Endothelial cell of umbilical vein (primary cell): ENCODE measurements at regions not wholly inside any gene's neighbourhood (a gene's known extent, or its start where the extent isn't known, plus 50 kb on each side); places are given as distances from the start of the nearest gene placed in this dataset.

Experiments
- BruUV-seq: library from RNA; stranded (reverse); fragments of 400-500 nt; replicated peaks from 2 replicates; lab custom pipeline; 2021; lab: Mats Ljungman, UMichigan
- CTCF ChIA-PET: fragments of 300-600, 350-600 bp; sonication (Branson Sonifier 250); formaldehyde crosslinking; loops from one replicate; lab custom pipeline; 2021; ENCODE audit warnings: antibody characterized with exemption, inconsistent platforms; lab: Charles Lee
- POLR2A ChIA-PET: fragments of 300-600, 350-600 bp; sonication (Branson Sonifier 250); formaldehyde crosslinking; loops from one replicate; lab custom pipeline; 2021; ENCODE audit warnings: antibody characterized with exemption, inconsistent platforms; lab: Charles Lee
- DNase-seq: peaks from one replicate; pipeline ENCODE4 v3.0.0-alpha.2; 2011; ENCODE audit warnings: low read depth, low spot score
- FAIRE-seq: peaks from 2 replicates; lab custom pipeline; 2011; peaks lifted over from hg19 to GRCh38; lab: Jason Lieb, UNC
- H2AFZ ChIP-seq: 2 replicates; pipeline ENCODE4 v1.6.0; 2012; ENCODE audit warnings: low read depth, low read length, control low read depth, inconsistent platforms
- H3K27ac ChIP-seq: 2 replicates; pipeline ENCODE4 v1.5.1; 2011; ENCODE audit warnings: low read depth, mild to moderate bottlenecking, control low read depth, low read length, moderate library complexity; ENCODE audit not compliant: insufficient read depth
- H3K27me3 ChIP-seq, 2 experiments: 2 replicates each; pipeline versions ENCODE4 v1.6.0 to v1.6.1; 2011; ENCODE audit warnings: low read length in 2 of 2, mixed read lengths in 1 of 2; ENCODE audit not compliant: control insufficient read depth in 2 of 2, insufficient read depth in 2 of 2
- H3K36me3 ChIP-seq, 2 experiments: 2 replicates in 1 of 2; 3 replicates in 1 of 2; pipeline ENCODE4 v1.5.1; 2011; ENCODE audit warnings: low read length in 2 of 2, mild to moderate bottlenecking in 1 of 2, moderate library complexity in 1 of 2; ENCODE audit not compliant: control insufficient read depth in 2 of 2, insufficient read depth in 2 of 2; ENCODE audit errors: extremely low read depth in 1 of 2
- H3K4me1 ChIP-seq: 3 replicates; pipeline ENCODE4 v1.5.1; 2011; ENCODE audit warnings: mild to moderate bottlenecking, low read length; ENCODE audit not compliant: control insufficient read depth, insufficient read depth; ENCODE audit errors: extremely low read depth
- H3K4me2 ChIP-seq: 2 replicates; pipeline ENCODE4 v1.6.1; 2011; ENCODE audit warnings: low read length, control low read depth, mixed read lengths; ENCODE audit not compliant: insufficient read depth
- H3K4me3 ChIP-seq, 3 experiments: fragments of 200-600 bp in 1 of 3; sonication (generic), shearing (Covaris generic) in 1 of 3; replicated peaks in 1 of 3; 2 replicates each; pipeline ENCODE4 v1.5.1; 2011 to 2016; ENCODE audit warnings: control low read depth in 3 of 3, low read length in 3 of 3, mild to moderate bottlenecking in 2 of 3, inconsistent platforms in 1 of 3, low read depth in 1 of 3, moderate library complexity in 1 of 3; ENCODE audit not compliant: insufficient read depth in 1 of 3
- H3K79me2 ChIP-seq: 2 replicates; pipeline ENCODE4 v1.6.0; 2012; ENCODE audit warnings: low read length, inconsistent platforms; ENCODE audit not compliant: control insufficient read depth, insufficient read depth
- H3K9ac ChIP-seq: replicated peaks from 2 replicates; pipeline ENCODE3; 2011; ENCODE audit warnings: low read length, control low read depth; ENCODE audit not compliant: insufficient read depth; ENCODE audit errors: extremely low read depth
- H3K9me1 ChIP-seq: replicated peaks from 3 replicates; pipeline ENCODE4 v1.6.0; 2011; ENCODE audit warnings: mild to moderate bottlenecking, low read length; ENCODE audit not compliant: control insufficient read depth, insufficient read depth; ENCODE audit errors: extremely low read depth
- H3K9me3 ChIP-seq: replicated peaks from 2 replicates; pipeline ENCODE4 v1.5.1; 2012; ENCODE audit warnings: low read length, inconsistent platforms; ENCODE audit not compliant: control insufficient read depth, insufficient read depth
- H4K20me1 ChIP-seq: replicated peaks from 2 replicates; pipeline ENCODE3; 2011; ENCODE audit warnings: mild to moderate bottlenecking, low read length; ENCODE audit not compliant: control insufficient read depth, insufficient read depth; ENCODE audit errors: extremely low read depth
- CTCF ChIP-seq, 2 donors: IDR thresholded peaks; 1 replicate in 1 of 2; 2 replicates in 1 of 2; pipeline ENCODE4 v1.5.1; 2011; ENCODE audit warnings: low read length in 2 of 2, mild to moderate bottlenecking in 2 of 2, moderate library complexity in 2 of 2, control low read depth in 1 of 2, inconsistent platforms in 1 of 2, low read depth in 1 of 2; ENCODE audit not compliant: insufficient read depth in 1 of 2; ENCODE audit errors: extremely low read depth in 1 of 2
- EZH2 ChIP-seq: IDR thresholded peaks from 2 replicates; pipeline ENCODE4 v1.6.1; 2012; ENCODE audit warnings: borderline replicate concordance, low read depth, mild to moderate bottlenecking, moderate library complexity, low read length, inconsistent platforms; ENCODE audit not compliant: severe bottlenecking
- FOS ChIP-seq: IDR thresholded peaks from 2 replicates; pipeline ENCODE4 v1.6.1; 2011; ENCODE audit warnings: mild to moderate bottlenecking, low read length, moderate library complexity, borderline replicate concordance; ENCODE audit not compliant: insufficient read depth
- JUN ChIP-seq: IDR thresholded peaks from 2 replicates; pipeline ENCODE4 v1.6.1; 2011; ENCODE audit warnings: borderline replicate concordance, low read depth; ENCODE audit not compliant: insufficient read length, insufficient read depth
- MAX ChIP-seq: IDR thresholded peaks from 2 replicates; pipeline ENCODE4 v1.6.1; 2011; ENCODE audit not compliant: insufficient read depth, insufficient read length
- MYC ChIP-seq: IDR thresholded peaks from one replicate; pipeline ENCODE4 v1.6.1; 2011; ENCODE audit warnings: mild to moderate bottlenecking, low read depth, low read length
- POLR2AphosphoS5 ChIP-seq: IDR thresholded peaks from 2 replicates; pipeline ENCODE4 v1.6.1; 2012; ENCODE audit warnings: low read depth, mild to moderate bottlenecking, control low read depth, low read length, moderate library complexity; ENCODE audit not compliant: insufficient read depth
- dilution Hi-C: fragments of 300-500 bp; cut with MboI; formaldehyde crosslinking; loops from one replicate; pipeline ENCODE4 v1.15.0; 2019; ENCODE audit warnings: low sequenced_read_pairs; ENCODE audit not compliant: extremely low pct_ligation_motif_present
- intact Hi-C: fragments of 100-400 bp; cut with micrococcal nuclease; formaldehyde crosslinking; loops from one replicate; pipeline ENCODE4 v1.10.0; 2022

- Histone ChIP-seq H3K79me2 (no peaks in the 10 kb centered on the region), H3K9me1 (no peaks in the 10 kb centered on the region), H4K20me1 (no peaks in the 10 kb centered on the region), H3K9me3 (peaks cover 4% of the 10 kb centered on the region), H2AFZ (no peak overlapping the region), H3K27ac (no peak overlapping the region), H3K4me3 (no peak overlapping the region), H3K4me2 (no peak overlapping the region), H3K27me3 (no peaks in the 10 kb centered on the region), H3K36me3 (no peaks in the 10 kb centered on the region), H3K4me1 (no peaks in the 10 kb centered on the region), H3K9ac (no peak overlapping the region)
- DNase-seq (no peak), FAIRE-seq (no peak)
- dilution Hi-C loops (no loop called here), intact Hi-C loops (no loop called here)
- CTCF ChIA-PET, result no interaction called here
- no peak for TF ChIP-seq JUN
- no peak for TF ChIP-seq MAX
- no peak for TF ChIP-seq EZH2
- TF ChIP-seq MYC, result no peak
- no peak for TF ChIP-seq FOS
- no peak for TF ChIP-seq CTCF (IDR thresholded peaks at IDR 0.05; ENCODE audit: extremely low read depth in 1 of 2, insufficient read depth in 1 of 2, low read depth in 1 of 2, low read length in 2 of 2)
- TF ChIP-seq POLR2AphosphoS5, result no peak
- POLR2A ChIA-PET, result no interaction called here
- BruUV-seq, result no TSS peak
Observed at GRCh38 chr16:8108991-8109509, 481.3 kb downstream of the TMEM114 start.
